ENCODE measurements at regions not wholly inside any gene's neighbourhood (a gene's known extent, or its start where the extent isn't known, plus 50 kb on each side); places are given as distances from the start of the nearest gene placed in this dataset.

DNA sequence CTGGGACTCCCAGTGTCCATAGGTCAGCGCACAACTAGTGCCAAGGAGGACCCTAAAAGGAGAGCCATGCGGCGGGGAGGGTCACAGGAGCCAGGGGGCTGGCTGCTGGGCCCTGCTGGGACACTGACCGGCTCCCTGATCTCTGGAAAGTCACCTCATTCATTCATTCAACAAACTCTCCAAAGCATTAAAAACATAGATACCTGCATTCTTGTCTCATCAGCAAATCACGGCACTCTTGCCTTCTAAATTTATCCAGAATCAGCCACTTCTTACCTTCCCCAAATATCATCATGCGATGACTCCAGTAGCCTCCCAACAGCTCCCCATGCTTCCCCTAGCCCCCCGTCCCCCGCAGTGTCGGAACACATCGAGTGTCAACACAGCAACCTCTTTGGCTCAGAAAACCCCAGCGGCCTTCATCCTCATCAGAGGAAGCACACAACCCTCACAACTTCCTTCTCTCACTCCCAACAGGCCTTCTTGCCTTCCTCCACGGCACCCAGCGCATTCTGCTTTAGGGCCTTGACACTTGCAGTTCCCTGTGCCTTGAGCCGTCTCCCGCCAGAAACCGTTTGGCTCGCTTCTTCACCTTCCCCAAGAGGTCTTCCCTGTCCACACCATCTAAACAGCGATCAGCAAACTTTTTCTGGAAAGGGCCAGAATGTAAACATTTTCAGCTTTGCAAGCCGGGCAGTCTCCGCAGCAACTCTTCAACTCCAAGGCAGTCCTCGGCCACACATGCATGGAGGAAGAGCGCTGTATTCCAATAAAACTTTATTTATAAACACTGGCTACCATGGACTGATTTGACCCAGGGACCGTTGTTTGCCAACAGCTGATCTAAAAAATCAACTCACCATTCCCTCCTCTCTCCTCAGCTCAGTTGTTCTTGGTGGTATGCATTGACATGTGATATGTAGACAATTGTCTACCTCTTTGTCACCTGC lies 119.5 kb upstream of the TNRC6C start (continued):
- TF ChIP-seq, protein P1, sequence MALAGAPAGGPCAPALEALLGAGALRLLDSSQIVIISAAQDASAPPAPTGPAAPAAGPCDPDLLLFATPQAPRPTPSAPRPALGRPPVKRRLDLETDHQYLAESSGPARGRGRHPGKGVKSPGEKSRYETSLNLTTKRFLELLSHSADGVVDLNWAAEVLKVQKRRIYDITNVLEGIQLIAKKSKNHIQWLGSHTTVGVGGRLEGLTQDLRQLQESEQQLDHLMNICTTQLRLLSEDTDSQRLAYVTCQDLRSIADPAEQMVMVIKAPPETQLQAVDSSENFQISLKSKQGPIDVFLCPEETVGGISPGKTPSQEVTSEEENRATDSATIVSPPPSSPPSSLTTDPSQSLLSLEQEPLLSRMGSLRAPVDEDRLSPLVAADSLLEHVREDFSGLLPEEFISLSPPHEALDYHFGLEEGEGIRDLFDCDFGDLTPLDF (CRISPR knock-in tag; IDR thresholded peaks at IDR 0.05) = no peak
- TF ChIP-seq MAFG (tag; conservative IDR thresholded peaks at IDR 0.05) (peak; percentile 37; the same call in 1 of the 2 replicates), C11orf30 (IDR thresholded peaks at IDR 0.05; ENCODE audit: low read depth) (peak; percentile 50; the same call in 1 of the 2 replicates)

DNA sequence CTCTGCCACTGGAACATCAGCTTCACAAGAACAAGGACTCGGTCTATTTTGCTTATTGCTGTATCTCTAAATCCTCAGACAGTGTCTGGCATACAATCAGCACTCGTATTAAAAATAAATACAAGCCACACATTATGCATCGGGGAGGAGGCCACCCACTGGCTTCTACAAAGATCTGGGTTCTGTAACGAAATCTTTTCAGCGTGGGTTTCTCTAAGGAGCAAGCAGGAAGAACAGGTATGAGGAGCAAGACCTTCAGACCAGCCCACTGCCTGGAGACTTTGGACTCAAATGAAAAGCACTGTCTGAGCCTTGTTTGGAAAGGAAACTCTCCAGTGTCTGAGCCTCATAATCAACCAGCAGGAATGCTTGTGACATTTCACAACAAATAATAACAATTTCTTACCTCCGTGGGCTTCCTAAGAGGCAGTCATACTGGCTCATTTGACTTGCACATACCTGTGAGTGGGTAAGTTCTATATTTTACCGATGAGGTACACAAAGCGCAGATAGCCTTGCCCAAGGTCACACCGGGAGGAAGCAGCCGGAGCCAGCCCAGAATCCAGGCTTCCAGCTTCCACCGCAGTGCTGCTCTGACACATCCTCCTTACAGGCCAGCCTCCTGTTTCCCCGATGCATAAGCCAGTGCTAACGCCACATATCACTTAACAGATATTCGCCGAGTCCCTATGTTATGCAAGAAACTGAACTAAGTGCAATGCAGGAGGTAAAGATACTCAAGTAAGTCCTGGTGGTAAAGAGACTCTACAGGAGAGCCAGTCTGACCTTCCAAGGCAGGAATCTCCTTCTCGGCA lies 118.6 kb upstream of the TNRC6C start:
- no peaks in the 10 kb centered on the region for H4K20me1 ChIP-seq (replicated peaks; ENCODE audit: control insufficient read depth, insufficient read depth, low read length)
- intact Hi-C loops (cut with micrococcal nuclease) (loop anchor here (10.0 kb wide), 1 partner anchor 45 kb away; no protein-coding TSS in a partner anchor), in situ Hi-C loops (cut with MboI) (no loop called here)
- peak overlapping the region in 1 of 2 experiments; percentile 75; a peak in 1 of 4 replicates for H3K9ac ChIP-seq (ENCODE audit: insufficient read depth in 1 of 2, low read depth in 2 of 2, low read length in 2 of 2)
- H3K36me3 ChIP-seq (ENCODE audit: control insufficient read depth, insufficient read depth, low read length) = no peaks in the 10 kb centered on the region
- DNase-seq (ENCODE audit: extremely low read depth in 1 of 4, low spot score in 3 of 4) (peak in 2 of 4 experiments; percentile 29 to 35), ATAC-seq (peak; percentile 66), FAIRE-seq (no peak)
- POLR2A ChIA-PET = interaction anchor here (0.7 to 0.9 kb wide), 3 partner anchors 13 to 46 kb away, joined by 3 read pairs; no protein-coding TSS in a partner anchor
- no peak overlapping the region for H3K4me3 ChIP-seq
- H2AFZ ChIP-seq (ENCODE audit: low read depth, low read length) = peak overlapping the region; percentile 86
- CTCF ChIA-PET (ENCODE audit: low intra/inter-chr PET ratio) = no interaction called here
- no peaks in the 10 kb centered on the region for H3K27me3 ChIP-seq (ENCODE audit: control insufficient read depth in 2 of 2, insufficient read depth in 2 of 2, low read length in 2 of 2)
- H3K4me2 ChIP-seq (ENCODE audit: insufficient read depth, low read length) = peak overlapping the region; percentile 68
- peak overlapping the region; percentile 9; the same call in 1 of the 3 replicates for H3K27ac ChIP-seq (ENCODE audit: extremely low read depth, low read depth, low read length)
- BruUV-seq (replicated peaks) = no TSS peak
- peaks cover 23 to 32% of the 10 kb centered on the region in 2 experiments for H3K4me1 ChIP-seq (replicated peaks in 1 of 2; ENCODE audit: control insufficient read depth in 2 of 2, insufficient read depth in 2 of 2, low read length in 2 of 2)
- no peaks in the 10 kb centered on the region for H3K79me2 ChIP-seq (ENCODE audit: control insufficient read depth, insufficient read depth, low read length)
- H3K9me1 ChIP-seq (ENCODE audit: control insufficient read depth, insufficient read depth, low read length) = no peaks in the 10 kb centered on the region
- H3K9me3 ChIP-seq (replicated peaks; ENCODE audit: control insufficient read depth, insufficient read depth, low read depth, low read length) = no peaks in the 10 kb centered on the region
- 33% methylated on average over 16 of the region's 16 CpGs for WGBS (ENCODE audit: insufficient coverage, low coverage, missing lambda C conversion rate)
- TF ChIP-seq RBFOX2 (IDR thresholded peaks at IDR 0.05; ENCODE audit: low read depth, low read length) = no peak
- no peak; the same call in 1 of the 2 replicates for TF ChIP-seq CEBPG (CRISPR knock-in tag; IDR thresholded peaks at IDR 0.05)
- 0 out of 4 replicates have a peak, but pooled peaks of 1 of the 2 experiments have one; percentile 19 for TF ChIP-seq CEBPG (tag; conservative IDR thresholded peaks at IDR 0.05 in 1 of 2, IDR thresholded peaks at IDR 0.05 in 1 of 2)
- peak; percentile 78; the same call in 1 of the 2 replicates for TF ChIP-seq CEBPB (tag; IDR thresholded peaks at IDR 0.05)
- 0 out of 2 replicates have a peak, but pooled peaks have one; percentile 20 for TF ChIP-seq ARID1B (IDR thresholded peaks at IDR 0.05)
- no peak for TF ChIP-seq SMAD1 (IDR thresholded peaks at IDR 0.05; ENCODE audit: low read depth, low read length, partially characterized antibody)
- no peak for TF ChIP-seq NR2C1 (IDR thresholded peaks at IDR 0.05)
- no peak for TF ChIP-seq NR2C1 (tag; IDR thresholded peaks at IDR 0.05)
- TF ChIP-seq ESRRA (IDR thresholded peaks at IDR 0.05; ENCODE audit: borderline replicate concordance, low read depth) = 0 out of 2 replicates have a peak, but pooled peaks have one; percentile 12
- TF ChIP-seq, protein P2, sequence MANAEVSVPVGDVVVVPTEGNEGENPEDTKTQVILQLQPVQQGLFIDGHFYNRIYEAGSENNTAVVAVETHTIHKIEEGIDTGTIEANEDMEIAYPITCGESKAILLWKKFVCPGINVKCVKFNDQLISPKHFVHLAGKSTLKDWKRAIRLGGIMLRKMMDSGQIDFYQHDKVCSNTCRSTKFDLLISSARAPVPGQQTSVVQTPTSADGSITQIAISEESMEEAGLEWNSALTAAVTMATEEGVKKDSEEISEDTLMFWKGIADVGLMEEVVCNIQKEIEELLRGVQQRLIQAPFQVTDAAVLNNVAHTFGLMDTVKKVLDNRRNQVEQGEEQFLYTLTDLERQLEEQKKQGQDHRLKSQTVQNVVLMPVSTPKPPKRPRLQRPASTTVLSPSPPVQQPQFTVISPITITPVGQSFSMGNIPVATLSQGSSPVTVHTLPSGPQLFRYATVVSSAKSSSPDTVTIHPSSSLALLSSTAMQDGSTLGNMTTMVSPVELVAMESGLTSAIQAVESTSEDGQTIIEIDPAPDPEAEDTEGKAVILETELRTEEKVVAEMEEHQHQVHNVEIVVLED (CRISPR knock-in tag; IDR thresholded peaks at IDR 0.05) = no peak
- TF ChIP-seq MTA1 (IDR thresholded peaks at IDR 0.05; ENCODE audit: borderline replicate concordance) = no peak
